Spinal cord (tissue), 9 donors: ENCODE measurements at regions not wholly inside any gene's neighbourhood (a gene's known extent, or its start where the extent isn't known, plus 50 kb on each side); places are given as distances from the start of the nearest gene placed in this dataset.

Experiments
- DNase-seq, 6 donors: peaks; one replicate each; pipeline versions ENCODE4 v3.0.0 to v3.0.0-alpha.2; 2013 to 2015; ENCODE audit warnings: low spot score in 6 of 6, low read depth in 4 of 6
- H3K27ac ChIP-seq: one replicate; pipeline ENCODE4 v1.5.1; 2013; ENCODE audit warnings: low read depth, low read length, control low read depth
- H3K27me3 ChIP-seq: one replicate; pipeline ENCODE4 v1.6.1; 2013; ENCODE audit warnings: low read length; ENCODE audit not compliant: control insufficient read depth, insufficient read depth
- H3K36me3 ChIP-seq: one replicate; pipeline ENCODE4 v1.6.1; 2013; ENCODE audit warnings: low read length; ENCODE audit not compliant: control insufficient read depth, insufficient read depth
- H3K4me1 ChIP-seq: one replicate; pipeline ENCODE4 v1.6.1; 2013; ENCODE audit warnings: low read length; ENCODE audit not compliant: control insufficient read depth, insufficient read depth
- H3K4me3 ChIP-seq: one replicate; pipeline ENCODE4 v1.5.1; 2013; ENCODE audit warnings: low read depth, low read length, control low read depth
- H3K9me3 ChIP-seq: one replicate; pipeline ENCODE4 v1.6.1; 2013; ENCODE audit warnings: low read length; ENCODE audit not compliant: control insufficient read depth, insufficient read depth
- WGBS: methylation state at CpG from one replicate; pipeline ENCODE4 v1.1.5; 2013; ENCODE audit warnings: missing lambda C conversion rate; ENCODE audit not compliant: insufficient coverage; 5-methylcytosine and 5-hydroxymethylcytosine counted together
- donor health status: healthy.

DNA sequence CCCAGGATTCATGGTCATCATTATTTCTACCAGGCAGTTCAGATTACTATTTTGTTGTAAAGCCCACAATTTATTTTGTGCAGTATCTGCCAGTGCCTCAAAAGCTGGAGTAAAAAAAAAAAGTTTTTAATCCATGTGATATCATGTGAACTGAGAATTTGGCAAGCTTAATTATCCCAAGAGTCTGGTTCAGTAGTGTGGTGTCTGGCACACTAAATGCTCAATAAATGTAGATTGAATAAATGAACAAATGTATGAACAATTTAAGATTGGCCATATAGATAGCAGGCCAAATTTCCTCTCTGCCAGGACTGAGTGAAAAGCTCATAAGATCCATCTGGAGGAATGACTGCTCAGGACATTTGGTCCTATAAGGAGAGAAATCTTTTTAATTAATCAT, 533.0 kb downstream of the TLE1 start:
- Histone ChIP-seq H3K4me1 (no peaks in the 10 kb centered on the region), H3K4me3 (no peak overlapping the region), H3K36me3 (no peaks in the 10 kb centered on the region), H3K9me3 (no peaks in the 10 kb centered on the region), H3K27me3 (no peaks in the 10 kb centered on the region), H3K27ac (no peak overlapping the region)
- peak in 2 of 6 donors; percentile 20 to 29 for DNase-seq

- H3K9me3 ChIP-seq, result no peaks in the 10 kb centered on the region
- peak in 2 of 6 donors; percentile 20 to 41 for DNase-seq
Measured at GRCh38 chr9:81150016-81150625, 539.2 kb downstream of the TLE1 start.

DNA sequence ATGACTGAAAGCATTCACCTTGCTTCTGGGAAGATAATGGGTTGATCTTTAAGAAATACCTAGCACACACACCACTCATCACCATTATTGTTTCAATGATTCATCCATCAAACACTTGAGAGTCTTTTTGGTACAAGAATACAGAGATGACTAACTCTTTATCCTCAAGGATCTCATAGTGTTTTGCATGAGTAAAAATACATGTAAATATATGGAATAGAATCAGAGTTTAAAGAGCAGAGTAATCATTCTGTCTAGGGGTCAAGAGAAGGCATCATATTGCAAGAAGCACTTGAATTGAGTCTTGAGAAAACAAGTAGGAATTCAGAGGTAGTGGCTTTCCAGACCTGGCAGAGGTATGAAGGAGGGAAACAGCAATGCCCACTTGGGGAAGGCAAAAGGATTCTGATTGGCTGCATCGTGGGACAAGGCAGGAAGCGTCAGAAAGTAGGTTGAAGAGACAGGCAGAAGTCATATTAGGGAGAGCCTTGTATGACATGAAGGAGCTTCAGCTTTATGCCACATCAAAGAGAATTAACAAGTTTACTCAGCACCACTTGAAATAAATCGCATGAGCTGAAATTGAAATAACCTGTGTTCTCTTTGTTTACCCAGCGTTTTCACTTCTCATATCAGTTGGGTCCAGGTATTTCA, 542.5 kb downstream of the TLE1 start:
- no CpG with 5 or more reads among the region's 4 CpGs for WGBS
- no peak for DNase-seq

More at GRCh38 chr9:81150016-81150625, 539.2 kb downstream of the TLE1 start:
- Histone ChIP-seq H3K4me3 (no peak overlapping the region), H3K27me3 (no peaks in the 10 kb centered on the region), H3K4me1 (no peaks in the 10 kb centered on the region), H3K27ac (no peak overlapping the region), H3K36me3 (no peaks in the 10 kb centered on the region)
- 14% methylated on average over 1 of the region's 2 CpGs for WGBS

DNA sequence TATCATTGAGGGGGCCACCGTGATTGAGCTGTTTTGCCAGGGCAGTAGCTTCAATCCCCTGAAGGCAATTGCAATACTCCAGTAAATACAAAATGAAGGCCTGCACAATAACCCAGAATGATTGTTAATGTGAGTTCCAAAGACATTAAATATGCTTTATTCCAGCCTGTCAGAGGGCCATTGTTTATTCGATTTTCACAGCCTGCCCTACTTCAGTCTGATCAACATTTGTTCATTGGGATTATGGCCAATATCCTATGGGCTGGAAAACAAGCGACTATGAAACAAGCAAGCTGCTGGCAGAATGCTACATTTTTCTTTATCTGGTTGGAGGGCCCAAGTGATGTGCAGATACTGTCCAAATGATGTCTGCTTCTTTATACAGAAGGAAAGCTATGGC, 543.1 kb downstream of the TLE1 start:
- H3K9me3 ChIP-seq, result no peaks in the 10 kb centered on the region
- no peaks in the 10 kb centered on the region for H3K36me3 ChIP-seq
- H3K27me3 ChIP-seq, result no peaks in the 10 kb centered on the region
- H3K4me3 ChIP-seq, result no peak overlapping the region
- no peak overlapping the region for H3K27ac ChIP-seq
- 80% methylated on average over 1 of the region's 3 CpGs for WGBS
- DNase-seq, result peak in 3 of 6 donors; percentile 19 to 72 (median 71)
- no peaks in the 10 kb centered on the region for H3K4me1 ChIP-seq

More for the DNA sequence above, 542.5 kb downstream of the TLE1 start:
- Histone ChIP-seq H3K9me3 (no peaks in the 10 kb centered on the region), H3K27ac (no peak overlapping the region), H3K4me3 (no peak overlapping the region), H3K27me3 (no peaks in the 10 kb centered on the region), H3K36me3 (no peaks in the 10 kb centered on the region), H3K4me1 (no peaks in the 10 kb centered on the region)

GRCh38 chr9:81145331-81145963, 543.9 kb downstream of the TLE1 start:
- no peak overlapping the region for H3K27ac ChIP-seq
- H3K36me3 ChIP-seq, result no peaks in the 10 kb centered on the region
- WGBS, result 77% methylated on average over 6 of the region's 10 CpGs
- no peaks in the 10 kb centered on the region for H3K4me1 ChIP-seq
- H3K27me3 ChIP-seq, result no peaks in the 10 kb centered on the region
- DNase-seq, result no peak
- no peak overlapping the region for H3K4me3 ChIP-seq
- H3K9me3 ChIP-seq, result no peaks in the 10 kb centered on the region

GRCh38 chr9:81141961-81142360, 547.4 kb downstream of the TLE1 start:
- no peaks in the 10 kb centered on the region for H3K4me1 ChIP-seq
- H3K27me3 ChIP-seq, result no peaks in the 10 kb centered on the region
- 71% methylated on average over 1 of the region's 1 CpG for WGBS
- no peaks in the 10 kb centered on the region for H3K9me3 ChIP-seq
- H3K27ac ChIP-seq, result no peak overlapping the region
- H3K36me3 ChIP-seq, result no peaks in the 10 kb centered on the region
- DNase-seq, result no peak
- H3K4me3 ChIP-seq, result no peak overlapping the region

DNA sequence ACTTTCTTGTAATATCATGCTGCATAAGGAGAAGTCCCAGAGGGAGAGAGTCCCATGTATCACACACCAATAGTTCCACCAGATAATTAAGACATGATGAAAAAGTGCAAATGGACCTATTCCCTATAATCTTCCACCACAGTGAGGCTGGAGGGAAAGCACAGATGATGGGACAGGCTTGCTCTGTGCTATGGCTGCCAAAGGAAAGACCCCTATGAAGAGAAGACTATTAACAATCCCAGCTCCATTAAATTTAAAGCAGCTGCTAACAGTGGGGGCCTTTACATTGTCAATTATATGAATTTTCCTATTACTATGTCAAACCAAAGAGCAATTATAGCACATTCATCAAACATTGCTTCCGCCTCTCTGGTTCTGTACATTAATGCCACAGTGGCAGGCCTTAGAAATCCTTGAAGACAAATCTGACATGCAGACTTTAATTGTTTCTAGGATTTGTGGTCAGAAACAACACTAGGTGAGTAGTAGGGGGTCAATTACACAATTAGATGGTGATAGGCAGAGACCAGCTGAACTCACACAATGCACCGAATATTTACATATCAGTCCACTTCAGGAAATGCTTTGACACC, 551.3 kb downstream of the TLE1 start:
- Histone ChIP-seq H3K4me1 (no peaks in the 10 kb centered on the region), H3K27ac (no peak overlapping the region), H3K27me3 (no peaks in the 10 kb centered on the region), H3K9me3 (no peaks in the 10 kb centered on the region), H3K4me3 (no peak overlapping the region), H3K36me3 (no peaks in the 10 kb centered on the region)
- DNase-seq, result peak in 1 of 6 donors; percentile 77
- no CpG with 5 or more reads among the region's 2 CpGs for WGBS

DNA sequence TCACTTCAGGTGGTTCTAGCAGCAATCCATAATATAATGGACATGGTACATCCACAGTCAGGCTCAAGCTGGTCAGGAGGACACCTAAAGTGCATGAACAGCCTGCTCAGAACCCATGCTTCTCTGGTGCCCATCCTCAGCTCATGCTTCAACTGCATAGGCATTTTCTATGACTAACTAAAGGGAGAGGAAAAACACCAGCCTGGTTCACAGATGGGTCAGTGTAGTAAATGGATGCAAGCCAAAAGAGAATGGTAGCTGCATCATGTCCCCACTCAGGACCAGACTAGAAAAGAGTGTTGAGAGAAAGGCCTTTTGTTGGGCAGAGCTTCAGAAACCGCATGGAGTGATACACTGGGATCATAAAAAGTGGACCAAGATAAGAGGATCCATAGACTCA, 556.6 kb downstream of the TLE1 start:
- no peaks in the 10 kb centered on the region for H3K4me1 ChIP-seq
- no peak overlapping the region for H3K4me3 ChIP-seq
- DNase-seq, result no peak
- no peaks in the 10 kb centered on the region for H3K36me3 ChIP-seq
- H3K27ac ChIP-seq, result no peak overlapping the region
- 73% methylated on average over 1 of the region's 1 CpG for WGBS
- H3K27me3 ChIP-seq, result no peaks in the 10 kb centered on the region
- no peaks in the 10 kb centered on the region for H3K9me3 ChIP-seq

DNA sequence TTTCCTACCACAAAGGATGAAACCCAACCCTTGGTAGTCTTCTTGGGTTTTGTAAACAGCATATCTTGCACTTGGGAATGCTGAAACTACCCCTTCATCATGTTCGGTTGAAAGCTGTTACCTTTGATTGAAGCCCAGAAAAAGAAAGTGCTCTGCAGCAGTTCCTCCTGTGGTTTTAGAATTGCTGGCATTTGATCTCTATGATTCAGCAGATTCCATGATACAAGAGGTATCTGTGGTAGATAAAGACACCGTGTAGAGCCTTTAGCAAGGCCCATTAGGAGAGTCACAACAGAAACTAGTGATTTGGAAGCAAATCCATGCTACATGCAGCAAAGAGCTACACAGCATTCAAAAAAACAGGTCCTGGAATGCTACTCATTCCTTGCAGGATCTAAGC, 557.0 kb downstream of the TLE1 start:
- Histone ChIP-seq H3K36me3 (no peaks in the 10 kb centered on the region), H3K4me3 (no peak overlapping the region), H3K27me3 (no peaks in the 10 kb centered on the region), H3K27ac (no peak overlapping the region), H3K4me1 (no peaks in the 10 kb centered on the region), H3K9me3 (no peaks in the 10 kb centered on the region)
- 80% methylated on average over 1 of the region's 2 CpGs for WGBS
- no peak for DNase-seq
